PC-9 (cell line): ENCODE measurements at regions not wholly inside any gene's neighbourhood (a gene's known extent, or its start where the extent isn't known, plus 50 kb on each side); places are given as distances from the start of the nearest gene placed in this dataset.

Experiments
- EZH2 ChIP-seq: fragments of 200-600 bp; sonication (generic); IDR thresholded peaks from 2 replicates; pipeline ENCODE4 v1.8.0; 2017; ENCODE audit warnings: antibody characterized with exemption, low read depth
- TF ChIP-seq, protein P1 (sequence below): fragments of 200-600 bp; sonication (generic); conservative IDR thresholded peaks from 2 replicates; pipeline ENCODE4 v1.6.1; 2017; ENCODE audit warnings: mixed run types, antibody characterized with exemption, mild to moderate bottlenecking, moderate library complexity

DNA sequence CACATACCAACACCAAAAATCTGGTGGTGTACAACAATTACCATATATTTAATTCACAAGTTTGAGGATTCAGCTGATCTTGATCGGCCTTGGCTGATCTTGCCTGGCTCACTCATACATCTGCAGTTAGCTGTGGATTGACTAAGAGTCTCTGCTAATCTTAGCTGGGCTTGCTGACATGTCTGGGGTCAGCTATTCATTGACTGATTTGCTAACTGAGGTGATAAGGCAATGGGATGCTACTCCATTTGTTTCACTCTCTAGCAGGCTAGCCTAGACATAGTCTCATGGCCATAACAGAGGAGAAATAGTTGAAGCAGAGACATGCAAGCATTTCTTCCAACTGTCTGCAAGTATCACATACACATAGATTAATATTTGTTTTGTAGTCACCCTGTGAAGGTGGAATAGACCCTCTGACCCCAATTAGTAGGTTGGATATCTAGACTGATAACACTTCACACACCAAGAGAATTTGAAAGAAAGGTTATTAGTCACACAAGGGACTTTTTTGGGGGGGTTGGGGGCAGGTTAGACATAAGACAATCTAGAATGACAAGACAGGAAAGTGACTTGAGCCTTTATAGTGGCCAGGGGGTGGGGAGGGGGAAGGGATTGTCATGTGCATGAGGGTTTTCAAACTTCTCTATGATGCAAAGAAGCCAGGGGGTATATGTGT lies 142.3 kb downstream of the BARHL2 start:
- TF ChIP-seq, protein P1, sequence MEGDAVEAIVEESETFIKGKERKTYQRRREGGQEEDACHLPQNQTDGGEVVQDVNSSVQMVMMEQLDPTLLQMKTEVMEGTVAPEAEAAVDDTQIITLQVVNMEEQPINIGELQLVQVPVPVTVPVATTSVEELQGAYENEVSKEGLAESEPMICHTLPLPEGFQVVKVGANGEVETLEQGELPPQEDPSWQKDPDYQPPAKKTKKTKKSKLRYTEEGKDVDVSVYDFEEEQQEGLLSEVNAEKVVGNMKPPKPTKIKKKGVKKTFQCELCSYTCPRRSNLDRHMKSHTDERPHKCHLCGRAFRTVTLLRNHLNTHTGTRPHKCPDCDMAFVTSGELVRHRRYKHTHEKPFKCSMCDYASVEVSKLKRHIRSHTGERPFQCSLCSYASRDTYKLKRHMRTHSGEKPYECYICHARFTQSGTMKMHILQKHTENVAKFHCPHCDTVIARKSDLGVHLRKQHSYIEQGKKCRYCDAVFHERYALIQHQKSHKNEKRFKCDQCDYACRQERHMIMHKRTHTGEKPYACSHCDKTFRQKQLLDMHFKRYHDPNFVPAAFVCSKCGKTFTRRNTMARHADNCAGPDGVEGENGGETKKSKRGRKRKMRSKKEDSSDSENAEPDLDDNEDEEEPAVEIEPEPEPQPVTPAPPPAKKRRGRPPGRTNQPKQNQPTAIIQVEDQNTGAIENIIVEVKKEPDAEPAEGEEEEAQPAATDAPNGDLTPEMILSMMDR: no peak
- no peak for TF ChIP-seq EZH2
